ENCODE measurements at regions not wholly inside any gene's neighbourhood (a gene's known extent, or its start where the extent isn't known, plus 50 kb on each side); places are given as distances from the start of the nearest gene placed in this dataset.
A peak's percentile ranks its signal among the peaks of the same experiment; 100 is the strongest.

DNA sequence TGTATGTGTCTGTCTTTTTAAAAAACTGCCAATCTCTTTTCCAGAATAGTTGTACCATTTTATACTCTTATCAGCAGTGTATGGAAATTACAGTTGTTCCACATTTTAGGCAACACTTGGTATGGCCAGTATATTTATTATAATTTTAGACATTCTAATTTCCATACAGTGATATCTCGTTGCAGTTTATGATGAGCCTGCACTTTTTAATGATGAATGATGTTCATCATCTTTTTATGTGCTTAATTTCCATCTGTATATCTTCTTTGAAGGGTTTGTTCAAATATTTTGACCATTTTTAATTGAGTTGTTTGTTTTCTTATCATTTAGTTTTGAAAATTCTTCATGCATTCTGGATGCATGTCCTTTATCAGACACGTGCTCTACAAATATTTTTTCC is 57.0 kb upstream of the UBE2E2 start:
- H3K27me3 ChIP-seq (ENCODE audit: control insufficient read depth in 2 of 2, insufficient read depth in 2 of 2, low read length in 2 of 2): no peaks in the 10 kb centered on the region
- CTCF ChIA-PET (ENCODE audit: low intra/inter-chr PET ratio): no interaction called here
- no peak overlapping the region for H3K4me2 ChIP-seq (ENCODE audit: insufficient read depth, low read length)
- POLR2A ChIA-PET: no interaction called here
- no peak overlapping the region for H3K4me3 ChIP-seq
- H3K4me1 ChIP-seq (replicated peaks in 1 of 2; ENCODE audit: control insufficient read depth in 2 of 2, insufficient read depth in 2 of 2, low read length in 2 of 2): no peaks in the 10 kb centered on the region
- H3K27ac ChIP-seq (ENCODE audit: extremely low read depth, low read depth, low read length): no peak overlapping the region
- no peaks in the 10 kb centered on the region for H3K9me1 ChIP-seq (ENCODE audit: control insufficient read depth, insufficient read depth, low read length)
- no peak overlapping the region for H2AFZ ChIP-seq (ENCODE audit: low read depth, low read length)
- no peaks in the 10 kb centered on the region for H3K36me3 ChIP-seq (ENCODE audit: control insufficient read depth, insufficient read depth, low read length)
- H3K79me2 ChIP-seq (ENCODE audit: control insufficient read depth, insufficient read depth, low read length): no peaks in the 10 kb centered on the region
- H3K9me3 ChIP-seq (replicated peaks; ENCODE audit: control insufficient read depth, insufficient read depth, low read depth, low read length): no peaks in the 10 kb centered on the region
- intact Hi-C loops (cut with micrococcal nuclease) (no loop called here), in situ Hi-C loops (cut with MboI) (no loop called here)
- FAIRE-seq: no peak
- DNase-seq (ENCODE audit: extremely low read depth in 1 of 4, low spot score in 3 of 4): no peak
- no TSS peak for BruUV-seq (replicated peaks)
- no peak for ATAC-seq
- WGBS (ENCODE audit: insufficient coverage, low coverage, missing lambda C conversion rate): 0% methylated on average over 2 of the region's 2 CpGs
- TF ChIP-seq HNRNPH1 (optimal IDR thresholded peaks at IDR 0.05; ENCODE audit: low read depth, low read length) (no peak), MTF1 (CRISPR knock-in tag; IDR thresholded peaks at IDR 0.05; ENCODE audit: borderline replicate concordance) (no peak), ZNF316 (IDR thresholded peaks at IDR 0.05) (peak; percentile 63), C11orf30 (IDR thresholded peaks at IDR 0.05; ENCODE audit: low read depth) (peak; percentile 18; the same call in 1 of the 2 replicates), KDM2B (CRISPR knock-in tag; IDR thresholded peaks at IDR 0.05) (no peak), MAFF (IDR thresholded peaks at IDR 0.05; ENCODE audit: low read length) (peak; percentile 15; the same call in 1 of the 2 replicates)
- no peak overlapping the region for H3K9ac ChIP-seq (ENCODE audit: insufficient read depth in 1 of 2, low read depth in 2 of 2, low read length in 2 of 2)
- H4K20me1 ChIP-seq (replicated peaks; ENCODE audit: control insufficient read depth, insufficient read depth, low read length): no peaks in the 10 kb centered on the region

DNA sequence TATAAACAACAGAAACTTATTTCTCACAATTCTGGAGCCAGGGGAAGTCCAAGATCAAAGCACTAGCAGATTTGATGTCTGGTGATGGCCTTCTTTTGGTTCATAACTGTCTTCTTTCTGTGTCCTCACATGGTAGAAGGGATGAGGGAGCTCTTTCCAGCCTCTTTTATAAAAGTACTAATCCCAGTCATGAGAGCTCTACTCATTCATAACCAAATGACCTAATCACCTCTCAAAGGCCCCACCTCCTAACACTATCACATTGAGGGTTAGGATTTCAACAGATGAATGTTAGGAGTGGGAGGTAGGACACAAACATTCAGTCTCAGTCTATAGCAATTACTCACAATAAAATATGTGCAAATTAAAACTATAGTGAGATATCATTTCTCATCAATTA is 50.1 kb upstream of the UBE2E2 start:
- Histone ChIP-seq H3K27me3 (ENCODE audit: control insufficient read depth in 2 of 2, insufficient read depth in 2 of 2, low read length in 2 of 2) (no peaks in the 10 kb centered on the region), H3K4me3 (no peak overlapping the region), H4K20me1 (replicated peaks; ENCODE audit: control insufficient read depth, insufficient read depth, low read length) (no peaks in the 10 kb centered on the region), H3K4me1 (replicated peaks in 1 of 2; ENCODE audit: control insufficient read depth in 2 of 2, insufficient read depth in 2 of 2, low read length in 2 of 2) (no peaks in the 10 kb centered on the region), H3K27ac (ENCODE audit: extremely low read depth, low read depth, low read length) (no peak overlapping the region), H3K4me2 (ENCODE audit: insufficient read depth, low read length) (no peak overlapping the region), H3K9me1 (ENCODE audit: control insufficient read depth, insufficient read depth, low read length) (no peaks in the 10 kb centered on the region), H3K9me3 (replicated peaks; ENCODE audit: control insufficient read depth, insufficient read depth, low read depth, low read length) (no peaks in the 10 kb centered on the region), H2AFZ (ENCODE audit: low read depth, low read length) (no peak overlapping the region), H3K79me2 (ENCODE audit: control insufficient read depth, insufficient read depth, low read length) (no peaks in the 10 kb centered on the region), H3K9ac (ENCODE audit: insufficient read depth in 1 of 2, low read depth in 2 of 2, low read length in 2 of 2) (no peak overlapping the region), H3K36me3 (ENCODE audit: control insufficient read depth, insufficient read depth, low read length) (no peaks in the 10 kb centered on the region)
- ChIA-PET POLR2A (no interaction called here), CTCF (ENCODE audit: low intra/inter-chr PET ratio) (no interaction called here)
- in situ Hi-C loops (cut with MboI): no loop called here
- FAIRE-seq: no peak
- no TSS peak for BruUV-seq (replicated peaks)
- no peak for DNase-seq (ENCODE audit: extremely low read depth in 1 of 4, low spot score in 3 of 4)
- intact Hi-C loops (cut with micrococcal nuclease): no loop called here
- no peak for ATAC-seq
- TF ChIP-seq, protein P1, sequence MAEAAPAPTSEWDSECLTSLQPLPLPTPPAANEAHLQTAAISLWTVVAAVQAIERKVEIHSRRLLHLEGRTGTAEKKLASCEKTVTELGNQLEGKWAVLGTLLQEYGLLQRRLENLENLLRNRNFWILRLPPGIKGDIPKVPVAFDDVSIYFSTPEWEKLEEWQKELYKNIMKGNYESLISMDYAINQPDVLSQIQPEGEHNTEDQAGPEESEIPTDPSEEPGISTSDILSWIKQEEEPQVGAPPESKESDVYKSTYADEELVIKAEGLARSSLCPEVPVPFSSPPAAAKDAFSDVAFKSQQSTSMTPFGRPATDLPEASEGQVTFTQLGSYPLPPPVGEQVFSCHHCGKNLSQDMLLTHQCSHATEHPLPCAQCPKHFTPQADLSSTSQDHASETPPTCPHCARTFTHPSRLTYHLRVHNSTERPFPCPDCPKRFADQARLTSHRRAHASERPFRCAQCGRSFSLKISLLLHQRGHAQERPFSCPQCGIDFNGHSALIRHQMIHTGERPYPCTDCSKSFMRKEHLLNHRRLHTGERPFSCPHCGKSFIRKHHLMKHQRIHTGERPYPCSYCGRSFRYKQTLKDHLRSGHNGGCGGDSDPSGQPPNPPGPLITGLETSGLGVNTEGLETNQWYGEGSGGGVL (CRISPR knock-in tag; IDR thresholded peaks at IDR 0.05): no peak
- TF ChIP-seq, protein P2, sequence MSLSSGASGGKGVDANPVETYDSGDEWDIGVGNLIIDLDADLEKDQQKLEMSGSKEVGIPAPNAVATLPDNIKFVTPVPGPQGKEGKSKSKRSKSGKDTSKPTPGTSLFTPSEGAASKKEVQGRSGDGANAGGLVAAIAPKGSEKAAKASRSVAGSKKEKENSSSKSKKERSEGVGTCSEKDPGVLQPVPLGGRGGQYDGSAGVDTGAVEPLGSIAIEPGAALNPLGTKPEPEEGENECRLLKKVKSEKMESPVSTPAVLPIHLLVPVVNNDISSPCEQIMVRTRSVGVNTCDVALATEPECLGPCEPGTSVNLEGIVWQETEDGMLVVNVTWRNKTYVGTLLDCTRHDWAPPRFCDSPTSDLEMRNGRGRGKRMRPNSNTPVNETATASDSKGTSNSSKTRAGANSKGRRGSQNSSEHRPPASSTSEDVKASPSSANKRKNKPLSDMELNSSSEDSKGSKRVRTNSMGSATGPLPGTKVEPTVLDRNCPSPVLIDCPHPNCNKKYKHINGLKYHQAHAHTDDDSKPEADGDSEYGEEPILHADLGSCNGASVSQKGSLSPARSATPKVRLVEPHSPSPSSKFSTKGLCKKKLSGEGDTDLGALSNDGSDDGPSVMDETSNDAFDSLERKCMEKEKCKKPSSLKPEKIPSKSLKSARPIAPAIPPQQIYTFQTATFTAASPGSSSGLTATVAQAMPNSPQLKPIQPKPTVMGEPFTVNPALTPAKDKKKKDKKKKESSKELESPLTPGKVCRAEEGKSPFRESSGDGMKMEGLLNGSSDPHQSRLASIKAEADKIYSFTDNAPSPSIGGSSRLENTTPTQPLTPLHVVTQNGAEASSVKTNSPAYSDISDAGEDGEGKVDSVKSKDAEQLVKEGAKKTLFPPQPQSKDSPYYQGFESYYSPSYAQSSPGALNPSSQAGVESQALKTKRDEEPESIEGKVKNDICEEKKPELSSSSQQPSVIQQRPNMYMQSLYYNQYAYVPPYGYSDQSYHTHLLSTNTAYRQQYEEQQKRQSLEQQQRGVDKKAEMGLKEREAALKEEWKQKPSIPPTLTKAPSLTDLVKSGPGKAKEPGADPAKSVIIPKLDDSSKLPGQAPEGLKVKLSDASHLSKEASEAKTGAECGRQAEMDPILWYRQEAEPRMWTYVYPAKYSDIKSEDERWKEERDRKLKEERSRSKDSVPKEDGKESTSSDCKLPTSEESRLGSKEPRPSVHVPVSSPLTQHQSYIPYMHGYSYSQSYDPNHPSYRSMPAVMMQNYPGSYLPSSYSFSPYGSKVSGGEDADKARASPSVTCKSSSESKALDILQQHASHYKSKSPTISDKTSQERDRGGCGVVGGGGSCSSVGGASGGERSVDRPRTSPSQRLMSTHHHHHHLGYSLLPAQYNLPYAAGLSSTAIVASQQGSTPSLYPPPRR (CRISPR knock-in tag; IDR thresholded peaks at IDR 0.05; ENCODE audit: borderline replicate concordance): no peak
- no peak for TF ChIP-seq PRMT5 (CRISPR knock-in tag; IDR thresholded peaks at IDR 0.05)
